ENCODE measurements at regions not wholly inside any gene's neighbourhood (a gene's known extent, or its start where the extent isn't known, plus 50 kb on each side); places are given as distances from the start of the nearest gene placed in this dataset.
"Not testable (repeated sequence)": the region's sequence is repeated elsewhere in the genome, so short reads cannot be mapped to it uniquely, and the experiment has no call there.

DNA sequence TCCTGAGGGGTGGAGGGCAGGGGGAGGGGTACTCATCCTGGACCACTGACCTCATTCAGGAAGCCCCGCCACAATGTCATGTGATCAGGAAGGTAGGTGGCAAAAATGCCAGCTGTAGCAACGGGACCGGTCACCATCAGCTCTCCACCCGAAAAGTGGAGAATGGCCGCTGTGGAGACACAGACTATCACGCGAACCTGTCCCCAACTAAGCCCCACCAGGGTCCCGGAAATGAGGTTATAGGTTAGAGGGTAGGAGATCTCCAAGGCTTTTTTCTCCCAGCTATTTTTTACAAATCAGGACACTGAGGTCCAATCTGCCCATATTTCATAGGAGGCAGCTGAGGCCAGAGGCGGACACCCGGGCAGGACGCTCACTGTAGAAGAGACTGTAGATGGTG, 1966.9 kb downstream of the FOXD4L5 start:
- H3K4me3 ChIP-seq (ENCODE audit: low read depth, low read length) = not testable (repeated sequence)

DNA sequence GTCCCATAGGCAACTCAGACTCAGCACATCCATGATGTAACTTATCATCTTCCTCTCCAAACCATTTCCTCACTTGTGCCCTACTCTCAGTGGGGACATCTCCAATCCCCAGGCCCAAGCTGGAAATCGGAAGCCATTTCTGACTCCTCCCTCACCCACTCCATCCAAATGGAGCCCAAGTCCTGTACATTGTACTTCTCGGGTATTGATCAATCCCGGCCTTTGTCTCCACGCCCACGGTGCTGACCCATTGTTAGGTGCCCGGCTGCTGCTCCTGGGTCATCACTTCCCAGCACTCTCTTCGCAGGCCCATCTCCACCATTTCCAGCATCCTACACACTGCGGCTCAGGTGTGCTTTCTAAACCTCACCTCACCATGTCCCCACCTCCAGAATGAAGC, 1969.6 kb downstream of the FOXD4L5 start:
- H3K4me3 ChIP-seq (ENCODE audit: low read depth, low read length); DNase-seq (ENCODE audit: low read depth): not testable (repeated sequence)

More for the DNA sequence above, 1966.9 kb downstream of the FOXD4L5 start:
- not testable (repeated sequence) for DNase-seq (ENCODE audit: low read depth)

DNA sequence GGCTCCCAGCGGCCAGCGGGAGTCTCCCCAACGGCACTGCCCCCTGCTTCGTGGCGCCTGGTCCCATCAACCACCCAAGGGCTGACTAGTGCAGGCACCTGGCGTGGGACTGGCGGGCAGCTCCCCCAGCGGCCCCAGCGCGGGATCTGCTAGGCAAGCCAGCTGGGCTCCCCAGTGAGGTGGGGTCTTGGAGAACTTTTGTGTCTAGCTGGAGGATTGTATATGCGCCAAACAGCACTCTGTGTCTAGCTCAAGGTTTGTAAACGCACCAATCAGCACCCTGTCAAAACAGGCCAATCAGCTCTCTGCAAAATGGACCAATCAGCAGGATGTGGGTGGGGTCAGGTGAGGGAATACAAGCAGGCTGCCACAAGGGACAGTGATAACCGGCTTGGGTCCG, 1988.2 kb downstream of the FOXD4L5 start:
- H3K4me3 ChIP-seq (ENCODE audit: low read depth, low read length); DNase-seq (ENCODE audit: low read depth): not testable (repeated sequence)

DNA sequence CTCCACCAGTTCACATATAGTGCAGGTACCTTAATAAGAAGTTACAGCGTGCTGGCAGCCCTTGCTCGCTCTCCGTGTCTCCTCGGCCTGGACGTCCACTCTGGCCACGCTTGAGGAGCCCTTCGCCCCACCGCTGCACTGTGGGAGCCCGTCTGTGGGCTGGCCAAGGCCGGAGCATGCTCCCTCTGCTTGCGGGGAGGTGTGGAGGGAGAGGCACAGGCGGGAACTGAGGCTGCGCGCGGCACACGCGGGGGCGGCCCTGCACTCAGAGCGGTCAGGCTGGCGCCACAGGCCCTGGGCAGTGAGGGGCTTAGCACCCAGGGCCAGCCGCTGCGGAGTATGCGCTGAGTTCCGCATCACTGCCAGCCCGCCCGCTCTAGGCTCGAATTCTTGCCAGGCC, 1988.6 kb downstream of the FOXD4L5 start:
- H3K4me3 ChIP-seq (ENCODE audit: low read depth, low read length); DNase-seq (ENCODE audit: low read depth): not testable (repeated sequence)

DNA sequence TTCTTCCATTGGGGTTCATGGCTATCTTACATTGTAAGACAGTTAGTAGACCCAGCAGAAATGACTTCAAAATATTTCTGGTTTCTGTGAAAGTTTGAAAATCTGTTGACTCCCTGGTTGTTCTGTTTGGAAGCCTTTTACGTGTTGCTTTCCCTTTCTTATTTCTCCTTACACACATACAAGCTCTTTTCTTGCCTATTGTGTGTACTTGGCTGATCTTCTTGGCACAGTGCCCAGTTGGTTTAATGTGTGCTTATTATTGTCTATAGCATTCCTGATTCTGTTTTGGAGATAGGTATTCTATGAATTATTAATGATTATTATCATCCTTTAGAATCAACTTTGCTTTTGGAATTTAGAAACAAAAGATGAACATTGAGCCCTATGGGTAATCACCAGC, 1995.0 kb downstream of the FOXD4L5 start:
- DNase-seq (ENCODE audit: low read depth); H3K4me3 ChIP-seq (ENCODE audit: low read depth, low read length): not testable (repeated sequence)
